ENCODE measurements at regions not wholly inside any gene's neighbourhood (a gene's known extent, or its start where the extent isn't known, plus 50 kb on each side); places are given as distances from the start of the nearest gene placed in this dataset.

DNA sequence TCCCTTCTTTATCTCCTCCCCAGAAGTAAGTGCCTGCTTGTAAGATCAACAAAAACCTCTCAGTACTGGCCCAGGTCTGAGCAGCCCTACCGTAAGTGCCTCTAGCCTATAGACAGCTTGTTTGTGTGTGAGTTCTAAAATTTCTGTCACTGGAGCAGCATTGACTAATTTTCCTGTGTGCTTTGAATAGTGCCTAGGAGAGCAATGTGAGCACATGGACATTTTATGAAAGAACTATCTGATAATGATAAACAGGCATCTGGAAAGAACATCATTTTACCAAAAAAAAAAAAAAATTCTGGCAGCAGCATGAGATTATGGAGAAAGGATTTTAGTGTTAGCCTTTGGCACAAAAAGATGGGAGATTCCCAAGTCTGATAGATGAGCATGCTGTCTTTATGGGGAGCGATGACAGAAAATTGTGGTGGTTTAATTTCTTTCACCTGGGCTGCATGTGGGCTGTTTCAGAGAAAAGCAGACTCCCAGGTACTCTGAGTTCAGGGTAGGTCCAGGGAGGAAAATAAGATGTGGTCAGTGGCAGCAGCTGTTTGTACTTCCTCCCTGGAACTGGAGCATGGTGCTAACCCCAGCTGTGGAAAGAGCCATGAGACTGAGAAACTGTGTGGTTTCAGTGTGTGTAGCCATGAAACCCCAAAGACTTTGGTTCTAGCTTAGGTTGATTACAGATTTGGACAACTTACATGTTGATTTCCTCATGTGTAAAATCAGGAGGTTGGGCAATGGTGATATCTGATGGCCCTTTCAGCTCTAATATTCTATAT is 419.9 kb downstream of the NTRK2 start:
- Histone ChIP-seq H3K9me2 (ENCODE audit: insufficient read depth, low read length) (no peaks in the 10 kb centered on the region), H3K27ac (ENCODE audit: low read length) (no peak overlapping the region), H3K79me2 (replicated peaks; ENCODE audit: insufficient read depth, low read length) (no peaks in the 10 kb centered on the region), H3K9me3 (ENCODE audit: low read length) (no peaks in the 10 kb centered on the region), H3K27me3 (ENCODE audit: insufficient read depth, low read depth, low read length) (no peaks in the 10 kb centered on the region), H3K9ac (ENCODE audit: low read length) (no peak overlapping the region), H3K36me3 (ENCODE audit: insufficient read depth, low read length) (no peaks in the 10 kb centered on the region), H3K4me2 (ENCODE audit: low read length) (no peak overlapping the region), H3K4me3 (ENCODE audit: low read length) (no peak overlapping the region), H4K20me1 (ENCODE audit: insufficient read depth) (no peaks in the 10 kb centered on the region), H2AFZ (ENCODE audit: low read depth, low read length) (no peak overlapping the region), H3F3A (ENCODE audit: insufficient read depth, low read length, poor library complexity, severe bottlenecking) (no peaks in the 10 kb centered on the region)
- TF ChIP-seq POLR2AphosphoS5 (IDR thresholded peaks at IDR 0.05) (no peak), TAF1 (IDR thresholded peaks at IDR 0.05; ENCODE audit: low read depth) (no peak), MXI1 (conservative IDR thresholded peaks at IDR 0.05; ENCODE audit: poor library complexity, severe bottlenecking) (no peak), SMC3 (conservative IDR thresholded peaks at IDR 0.05; ENCODE audit: poor library complexity) (no peak), RAD21 (conservative IDR thresholded peaks at IDR 0.05) (no peak), EZH2 (IDR thresholded peaks at IDR 0.05; ENCODE audit: borderline replicate concordance, insufficient read depth, low read length, poor library complexity, severe bottlenecking) (no peak), EP300 (conservative IDR thresholded peaks at IDR 0.05; ENCODE audit: poor library complexity, severe bottlenecking) (no peak)
- TF ChIP-seq, protein P1, sequence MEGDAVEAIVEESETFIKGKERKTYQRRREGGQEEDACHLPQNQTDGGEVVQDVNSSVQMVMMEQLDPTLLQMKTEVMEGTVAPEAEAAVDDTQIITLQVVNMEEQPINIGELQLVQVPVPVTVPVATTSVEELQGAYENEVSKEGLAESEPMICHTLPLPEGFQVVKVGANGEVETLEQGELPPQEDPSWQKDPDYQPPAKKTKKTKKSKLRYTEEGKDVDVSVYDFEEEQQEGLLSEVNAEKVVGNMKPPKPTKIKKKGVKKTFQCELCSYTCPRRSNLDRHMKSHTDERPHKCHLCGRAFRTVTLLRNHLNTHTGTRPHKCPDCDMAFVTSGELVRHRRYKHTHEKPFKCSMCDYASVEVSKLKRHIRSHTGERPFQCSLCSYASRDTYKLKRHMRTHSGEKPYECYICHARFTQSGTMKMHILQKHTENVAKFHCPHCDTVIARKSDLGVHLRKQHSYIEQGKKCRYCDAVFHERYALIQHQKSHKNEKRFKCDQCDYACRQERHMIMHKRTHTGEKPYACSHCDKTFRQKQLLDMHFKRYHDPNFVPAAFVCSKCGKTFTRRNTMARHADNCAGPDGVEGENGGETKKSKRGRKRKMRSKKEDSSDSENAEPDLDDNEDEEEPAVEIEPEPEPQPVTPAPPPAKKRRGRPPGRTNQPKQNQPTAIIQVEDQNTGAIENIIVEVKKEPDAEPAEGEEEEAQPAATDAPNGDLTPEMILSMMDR (IDR thresholded peaks at IDR 0.05; ENCODE audit: poor library complexity, severe bottlenecking), result no peak
- TF ChIP-seq, protein P2, sequence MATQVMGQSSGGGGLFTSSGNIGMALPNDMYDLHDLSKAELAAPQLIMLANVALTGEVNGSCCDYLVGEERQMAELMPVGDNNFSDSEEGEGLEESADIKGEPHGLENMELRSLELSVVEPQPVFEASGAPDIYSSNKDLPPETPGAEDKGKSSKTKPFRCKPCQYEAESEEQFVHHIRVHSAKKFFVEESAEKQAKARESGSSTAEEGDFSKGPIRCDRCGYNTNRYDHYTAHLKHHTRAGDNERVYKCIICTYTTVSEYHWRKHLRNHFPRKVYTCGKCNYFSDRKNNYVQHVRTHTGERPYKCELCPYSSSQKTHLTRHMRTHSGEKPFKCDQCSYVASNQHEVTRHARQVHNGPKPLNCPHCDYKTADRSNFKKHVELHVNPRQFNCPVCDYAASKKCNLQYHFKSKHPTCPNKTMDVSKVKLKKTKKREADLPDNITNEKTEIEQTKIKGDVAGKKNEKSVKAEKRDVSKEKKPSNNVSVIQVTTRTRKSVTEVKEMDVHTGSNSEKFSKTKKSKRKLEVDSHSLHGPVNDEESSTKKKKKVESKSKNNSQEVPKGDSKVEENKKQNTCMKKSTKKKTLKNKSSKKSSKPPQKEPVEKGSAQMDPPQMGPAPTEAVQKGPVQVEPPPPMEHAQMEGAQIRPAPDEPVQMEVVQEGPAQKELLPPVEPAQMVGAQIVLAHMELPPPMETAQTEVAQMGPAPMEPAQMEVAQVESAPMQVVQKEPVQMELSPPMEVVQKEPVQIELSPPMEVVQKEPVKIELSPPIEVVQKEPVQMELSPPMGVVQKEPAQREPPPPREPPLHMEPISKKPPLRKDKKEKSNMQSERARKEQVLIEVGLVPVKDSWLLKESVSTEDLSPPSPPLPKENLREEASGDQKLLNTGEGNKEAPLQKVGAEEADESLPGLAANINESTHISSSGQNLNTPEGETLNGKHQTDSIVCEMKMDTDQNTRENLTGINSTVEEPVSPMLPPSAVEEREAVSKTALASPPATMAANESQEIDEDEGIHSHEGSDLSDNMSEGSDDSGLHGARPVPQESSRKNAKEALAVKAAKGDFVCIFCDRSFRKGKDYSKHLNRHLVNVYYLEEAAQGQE (IDR thresholded peaks at IDR 0.05; ENCODE audit: borderline replicate concordance), result no peak

DNA sequence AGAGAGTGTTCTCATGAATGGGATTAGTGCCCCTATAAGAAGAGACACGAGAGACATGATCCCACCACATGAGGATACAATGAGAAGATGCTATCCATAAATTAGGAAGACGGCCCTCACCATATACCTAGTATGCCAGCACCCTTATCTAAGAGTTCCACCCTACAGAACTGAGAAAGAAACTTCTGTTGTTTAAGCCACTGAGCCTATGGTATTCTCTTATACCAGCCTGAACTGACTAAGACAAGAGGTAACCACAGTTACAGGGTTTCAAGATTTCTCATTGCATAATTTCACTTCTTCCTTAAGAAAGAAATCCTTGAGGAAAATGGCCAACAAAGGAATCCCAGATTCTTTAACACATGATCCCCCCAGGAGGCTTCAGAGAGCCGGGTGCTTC is 412.4 kb downstream of the NTRK2 start:
- Histone ChIP-seq H3K4me2 (ENCODE audit: low read length) (no peak overlapping the region), H4K20me1 (ENCODE audit: insufficient read depth) (no peaks in the 10 kb centered on the region), H3K9me3 (ENCODE audit: low read length) (no peaks in the 10 kb centered on the region), H3K27ac (ENCODE audit: low read length) (no peak overlapping the region), H2AFZ (ENCODE audit: low read depth, low read length) (no peak overlapping the region), H3K9ac (ENCODE audit: low read length) (no peak overlapping the region), H3F3A (ENCODE audit: insufficient read depth, low read length, poor library complexity, severe bottlenecking) (no peaks in the 10 kb centered on the region), H3K4me3 (ENCODE audit: low read length) (no peak overlapping the region), H3K9me2 (ENCODE audit: insufficient read depth, low read length) (no peaks in the 10 kb centered on the region), H3K27me3 (ENCODE audit: insufficient read depth, low read depth, low read length) (no peaks in the 10 kb centered on the region), H3K36me3 (ENCODE audit: insufficient read depth, low read length) (no peaks in the 10 kb centered on the region), H3K79me2 (replicated peaks; ENCODE audit: insufficient read depth, low read length) (no peaks in the 10 kb centered on the region)
- no peak for TF ChIP-seq RAD21 (conservative IDR thresholded peaks at IDR 0.05)
- TF ChIP-seq, protein P1 (IDR thresholded peaks at IDR 0.05; ENCODE audit: poor library complexity, severe bottlenecking), result no peak
- TF ChIP-seq SMC3 (conservative IDR thresholded peaks at IDR 0.05; ENCODE audit: poor library complexity), result no peak
- no peak for TF ChIP-seq EP300 (conservative IDR thresholded peaks at IDR 0.05; ENCODE audit: poor library complexity, severe bottlenecking)
- TF ChIP-seq TAF1 (IDR thresholded peaks at IDR 0.05; ENCODE audit: low read depth), result no peak
- TF ChIP-seq EZH2 (IDR thresholded peaks at IDR 0.05; ENCODE audit: borderline replicate concordance, insufficient read depth, low read length, poor library complexity, severe bottlenecking), result no peak
- TF ChIP-seq, protein P2 (IDR thresholded peaks at IDR 0.05; ENCODE audit: borderline replicate concordance), result no peak
- TF ChIP-seq POLR2AphosphoS5 (IDR thresholded peaks at IDR 0.05), result no peak
- TF ChIP-seq MXI1 (conservative IDR thresholded peaks at IDR 0.05; ENCODE audit: poor library complexity, severe bottlenecking), result no peak
